ENCODE measurements at regions not wholly inside any gene's neighbourhood (a gene's known extent, or its start where the extent isn't known, plus 50 kb on each side); places are given as distances from the start of the nearest gene placed in this dataset.
"Not testable (repeated sequence)": the region's sequence is repeated elsewhere in the genome, so short reads cannot be mapped to it uniquely, and the experiment has no call there.

DNA sequence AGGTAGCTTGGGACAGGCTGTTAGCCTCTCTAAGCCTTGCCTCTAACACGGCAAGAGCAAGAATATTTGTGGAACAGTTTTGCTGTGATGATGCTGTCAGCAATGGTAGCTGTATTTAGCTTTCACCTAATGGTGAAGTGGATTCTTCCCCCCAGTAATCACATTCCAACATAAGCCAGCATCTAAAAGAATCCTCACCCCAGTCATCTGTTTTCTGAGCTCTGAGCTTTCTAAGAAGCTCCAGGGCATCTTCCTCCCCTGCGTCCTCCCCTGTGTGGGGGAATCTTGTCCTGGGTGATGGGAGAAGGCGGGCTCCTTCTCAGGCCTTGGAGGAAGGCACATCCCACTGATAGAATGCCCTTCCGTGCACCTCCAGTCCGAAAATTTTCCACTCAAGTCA, 367.6 kb downstream of the BRD1 start:
- no peak for DNase-seq (ENCODE audit: low read depth)

DNA sequence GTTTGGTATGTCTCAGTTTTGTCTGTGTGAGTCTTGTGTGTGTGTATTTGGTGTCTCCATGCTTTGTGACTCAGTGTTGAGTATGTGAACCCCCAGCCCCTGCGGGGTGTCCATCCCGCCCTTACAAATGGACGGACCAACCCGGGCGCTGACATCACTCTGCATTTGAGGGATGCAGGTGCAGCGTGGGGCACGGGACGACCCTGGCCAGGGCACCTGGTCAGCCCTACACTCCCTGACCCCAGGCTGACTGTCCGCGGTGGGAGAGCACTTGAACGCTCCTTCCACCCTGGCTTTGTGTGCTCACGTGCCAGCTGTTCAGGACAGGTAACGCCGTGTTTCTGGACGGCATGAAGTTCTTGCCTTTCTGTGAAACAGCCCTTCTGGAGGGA, 369.0 kb downstream of the BRD1 start:
- DNase-seq (ENCODE audit: low read depth), result no peak

DNA sequence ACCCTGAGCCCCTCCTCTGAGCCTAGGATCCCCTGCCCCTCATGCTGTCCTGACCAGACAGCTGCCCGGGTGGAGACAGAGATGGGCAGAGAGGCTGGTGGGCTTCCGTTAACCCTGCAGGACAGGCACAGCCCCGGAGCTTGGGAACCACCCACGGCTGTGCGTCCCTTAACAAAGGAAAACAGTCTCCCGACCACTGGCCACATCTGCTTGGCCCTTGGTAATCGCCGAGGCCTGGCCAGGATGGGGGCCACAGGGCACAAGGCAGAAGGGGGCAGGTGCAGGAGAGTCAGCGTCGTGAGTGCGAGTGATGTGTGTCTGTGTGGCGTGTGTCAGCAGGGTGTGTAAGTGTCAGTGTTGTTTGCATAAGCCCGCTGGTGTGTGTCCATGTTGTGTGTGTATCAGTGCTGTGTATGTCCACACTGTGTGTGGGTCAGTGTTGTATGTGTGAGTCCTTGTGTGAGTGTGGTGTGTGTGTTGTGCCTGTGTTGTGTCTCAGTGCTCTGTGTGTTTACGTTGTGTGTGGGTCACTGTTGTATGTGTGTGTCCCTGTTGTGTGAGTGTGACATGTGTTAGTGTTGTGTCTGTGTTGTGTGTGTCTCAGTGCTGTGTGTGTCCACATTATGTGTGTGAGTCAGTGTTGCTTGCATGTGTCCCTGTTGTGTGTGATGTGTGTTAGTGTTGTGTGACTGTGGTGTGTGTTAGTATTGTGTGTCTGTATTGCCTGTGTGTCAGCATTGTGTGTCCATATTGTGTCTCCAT, 369.5 kb downstream of the BRD1 start:
- DNase-seq (ENCODE audit: low read depth), result no peak

DNA sequence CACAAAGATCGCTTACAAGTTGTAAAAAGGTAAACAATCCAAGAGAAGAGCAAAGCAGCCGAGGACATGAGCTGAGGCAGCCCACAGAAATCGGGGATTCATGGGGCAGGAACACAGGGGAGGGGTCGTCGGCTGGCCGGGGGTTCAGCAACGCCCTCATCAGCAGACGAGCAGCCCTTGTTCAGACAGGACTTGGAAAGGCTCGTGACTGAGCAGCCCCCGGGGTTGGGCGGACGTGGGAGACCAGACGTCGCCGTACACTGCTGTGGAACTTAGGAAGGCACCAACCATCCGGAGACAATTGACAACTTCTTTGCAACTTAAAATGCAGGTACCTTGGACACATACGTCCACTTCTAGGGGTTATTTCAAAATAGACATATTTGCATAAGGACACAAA, 370.5 kb downstream of the BRD1 start:
- no peak for DNase-seq (ENCODE audit: low read depth)

DNA sequence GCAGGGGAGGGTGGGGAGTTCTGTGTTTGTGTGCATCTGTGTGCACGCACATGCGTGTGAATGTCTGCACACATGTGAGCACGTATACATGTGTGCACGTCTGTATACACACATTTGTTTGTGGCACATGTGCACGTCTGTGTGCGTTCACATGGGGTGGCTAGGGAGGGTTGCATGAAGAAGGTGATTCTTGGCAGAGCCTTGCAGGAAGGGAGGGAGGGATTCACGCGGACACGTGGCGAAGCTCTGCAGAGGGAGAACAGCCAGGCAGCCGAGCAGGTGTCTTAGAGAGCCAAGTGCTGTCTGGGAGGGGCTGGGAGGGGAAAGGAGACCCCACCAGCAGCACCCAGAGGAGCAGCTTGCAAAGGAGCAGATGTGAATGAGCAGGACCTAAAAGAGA, 372.1 kb downstream of the BRD1 start:
- no peak for DNase-seq (ENCODE audit: low read depth)

DNA sequence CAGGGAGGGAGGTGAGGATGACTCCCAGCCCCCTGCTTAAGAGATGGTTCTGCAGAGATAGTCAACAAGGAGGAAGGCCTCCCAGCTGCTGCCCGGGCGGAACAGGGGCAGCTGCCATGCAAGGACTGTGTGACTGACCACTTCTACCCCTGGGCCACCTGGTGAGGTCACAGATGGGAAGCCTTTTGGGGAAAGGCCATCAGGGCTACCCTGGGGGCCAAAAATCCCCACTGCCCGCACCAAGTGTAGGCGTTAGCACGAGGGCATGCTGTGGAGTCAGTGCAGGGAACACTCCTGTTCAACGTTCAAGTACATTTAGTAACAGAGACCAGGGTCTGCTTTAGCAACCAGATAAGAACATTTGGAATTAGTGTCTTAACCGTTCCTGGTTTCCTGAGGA, 372.9 kb downstream of the BRD1 start:
- DNase-seq (ENCODE audit: low read depth), result no peak

DNA sequence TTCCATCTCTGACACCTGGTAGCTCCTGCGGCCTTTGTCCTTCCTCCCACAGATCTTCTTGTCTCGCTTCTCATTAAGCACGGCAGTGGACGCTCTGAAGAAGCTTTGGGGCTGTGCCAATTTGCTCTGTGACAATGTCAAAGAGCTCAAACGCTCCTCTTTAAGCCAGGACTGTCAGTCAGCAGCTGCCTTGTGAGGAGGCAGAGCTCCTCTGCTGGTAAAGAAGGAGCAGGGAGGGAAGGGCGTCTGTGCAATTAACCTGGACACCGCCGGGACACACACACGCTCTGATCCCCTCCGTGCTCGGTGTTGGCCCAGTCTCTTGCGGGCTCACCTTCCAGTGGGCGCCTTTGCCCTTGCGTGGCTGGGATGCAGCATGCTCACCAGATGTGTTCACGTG, 373.9 kb downstream of the BRD1 start:
- no peak for DNase-seq (ENCODE audit: low read depth)

DNA sequence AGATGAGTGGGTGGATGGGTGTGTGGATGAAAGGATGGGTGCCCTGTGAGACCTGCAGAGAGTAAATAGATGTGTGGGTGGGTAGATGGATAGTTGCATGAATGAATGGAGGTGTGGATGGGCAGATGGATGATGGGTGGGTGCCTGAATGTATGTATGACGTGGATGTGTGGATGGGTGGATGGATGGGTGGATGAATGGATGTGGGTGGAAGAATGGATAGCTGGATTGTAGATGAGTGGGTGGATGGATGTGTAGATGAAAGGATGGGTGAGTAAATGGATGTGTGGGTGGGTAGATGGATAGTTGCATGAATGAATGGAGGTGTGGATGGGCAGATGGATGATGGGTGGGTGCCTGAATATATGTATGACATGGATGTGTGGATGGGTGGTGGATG, 374.7 kb downstream of the BRD1 start:
- DNase-seq (ENCODE audit: low read depth), result not testable (repeated sequence)

DNA sequence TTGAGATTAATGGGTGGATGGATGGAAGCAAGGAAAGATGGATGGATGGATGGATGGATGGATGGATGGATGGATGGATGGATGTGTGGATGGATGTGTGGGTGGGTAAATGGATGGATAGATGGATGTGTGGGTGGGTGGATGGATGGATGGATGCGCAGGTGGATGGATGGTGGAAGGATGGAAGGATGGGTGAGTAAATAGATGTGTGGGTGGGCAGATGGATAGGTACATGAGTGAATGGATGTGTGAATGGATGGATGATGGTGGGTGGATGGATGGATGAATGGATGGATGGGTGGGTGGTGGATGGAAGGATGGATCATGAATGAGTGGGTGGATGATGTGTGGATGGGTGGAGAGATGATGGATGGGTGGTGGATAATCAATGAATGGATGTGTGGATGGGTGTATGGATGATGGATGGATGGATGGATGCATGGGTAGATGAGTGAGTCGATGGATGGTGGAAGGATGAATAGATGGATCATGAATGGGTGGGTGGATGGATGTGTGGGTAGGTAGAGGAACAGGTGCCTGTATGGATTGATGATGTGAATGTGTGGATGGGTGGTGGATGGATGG, 375.2 kb downstream of the BRD1 start:
- DNase-seq (ENCODE audit: low read depth), result no peak

DNA sequence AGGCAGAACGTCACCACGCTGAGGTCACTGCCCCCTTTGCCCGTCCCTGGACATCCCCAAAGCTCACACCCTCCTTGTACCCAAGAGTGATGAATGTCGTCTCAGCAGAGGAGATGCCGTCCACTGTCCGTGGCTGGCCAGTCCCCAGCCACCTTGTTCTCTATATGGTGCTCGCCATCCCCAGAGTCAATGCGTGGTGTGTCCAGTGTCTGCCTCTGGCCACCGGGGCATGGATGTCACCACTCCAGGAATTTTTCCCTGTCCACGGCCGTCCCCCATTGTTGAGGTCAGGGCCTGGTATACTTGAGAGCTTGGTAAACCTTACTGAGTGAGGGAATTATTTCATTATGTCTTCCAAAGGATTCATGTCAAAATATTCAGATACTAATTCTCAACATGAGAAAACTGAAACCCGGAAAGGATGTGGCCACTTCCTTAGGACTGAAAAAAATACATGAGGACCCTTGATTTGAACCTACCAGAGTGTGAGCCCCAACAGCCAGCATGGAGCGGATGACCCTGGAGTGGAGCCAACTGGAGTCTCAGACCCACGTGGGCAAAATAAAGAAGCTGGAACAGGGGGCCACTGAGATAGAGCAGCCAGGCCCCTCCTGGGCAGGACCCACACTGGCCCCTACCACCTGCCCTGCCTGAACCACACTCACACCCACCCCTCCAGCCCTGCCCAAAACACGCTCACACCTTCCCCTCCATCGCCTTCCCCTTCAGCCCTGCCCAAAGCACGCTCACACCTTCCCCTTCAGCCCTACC, 376.4 kb downstream of the BRD1 start:
- DNase-seq (ENCODE audit: low read depth), result no peak

DNA sequence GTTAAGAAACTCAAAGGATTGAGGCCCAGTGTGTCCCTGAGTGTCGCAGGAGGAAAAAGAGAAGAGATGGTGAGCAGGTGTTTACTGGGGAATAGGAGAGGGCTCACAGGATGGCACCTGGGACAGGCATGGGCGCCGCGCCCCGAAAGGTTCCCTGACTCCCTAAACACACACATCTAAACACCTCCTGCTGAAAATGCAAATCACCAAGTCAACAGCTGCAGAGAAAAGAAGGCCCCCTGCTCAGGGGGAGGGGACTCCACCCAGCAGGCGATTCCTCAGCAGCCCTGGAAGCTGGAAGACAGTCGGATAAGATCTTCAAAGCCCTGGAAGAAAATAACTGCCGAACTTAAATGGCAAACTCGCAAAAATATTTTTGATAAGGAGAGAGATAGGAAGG, 377.2 kb downstream of the BRD1 start:
- DNase-seq (ENCODE audit: low read depth), result no peak

DNA sequence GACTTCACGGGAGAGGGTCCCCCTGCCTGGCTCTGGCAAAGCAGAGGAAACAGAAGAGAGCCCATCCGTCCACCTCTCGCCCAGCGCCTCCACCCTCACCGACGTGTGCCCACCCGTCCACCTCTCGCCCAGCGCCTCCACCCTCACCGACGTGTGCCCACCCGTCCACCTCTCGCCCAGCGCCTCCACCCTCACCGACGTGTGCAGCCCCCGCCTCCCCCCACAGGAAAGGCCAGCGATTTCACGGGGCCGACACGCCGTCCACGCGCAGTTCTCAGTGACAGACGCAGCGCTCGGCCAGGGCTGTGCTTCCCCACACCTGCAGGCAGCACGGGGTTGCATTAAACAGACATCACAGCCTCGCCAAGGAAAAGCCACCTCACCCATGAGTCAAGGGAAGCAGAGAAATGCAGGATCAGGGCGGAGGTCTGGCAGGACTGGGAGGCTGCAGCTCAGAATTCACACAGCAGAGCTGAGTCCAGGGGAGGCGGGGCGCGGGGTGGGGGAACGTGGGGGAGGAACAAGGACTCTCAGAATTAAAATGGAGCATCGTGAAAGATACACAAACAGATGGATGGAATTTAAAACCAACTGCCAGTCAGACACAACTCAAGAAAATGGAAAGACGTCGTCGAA, 377.7 kb downstream of the BRD1 start:
- peak; percentile 67 for DNase-seq (ENCODE audit: low read depth)

DNA sequence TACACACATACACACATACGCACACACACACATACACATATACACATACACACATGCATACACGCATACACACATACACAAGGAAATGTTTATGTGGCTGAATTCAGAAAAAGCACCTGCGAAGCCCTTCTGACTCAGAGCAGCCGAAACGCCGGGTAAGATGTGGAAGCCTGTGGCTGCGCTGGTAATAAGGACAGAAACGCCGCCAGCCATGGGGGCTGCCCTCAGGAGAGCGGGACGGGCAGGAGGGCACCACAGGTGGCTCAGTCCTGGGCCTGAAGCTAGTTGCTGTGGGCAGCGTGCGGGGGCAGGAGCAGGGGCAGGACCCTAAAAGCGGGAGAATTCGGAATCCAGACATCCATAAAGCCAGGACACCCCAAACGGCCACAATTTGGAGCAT, 378.3 kb downstream of the BRD1 start:
- no peak for DNase-seq (ENCODE audit: low read depth)

DNA sequence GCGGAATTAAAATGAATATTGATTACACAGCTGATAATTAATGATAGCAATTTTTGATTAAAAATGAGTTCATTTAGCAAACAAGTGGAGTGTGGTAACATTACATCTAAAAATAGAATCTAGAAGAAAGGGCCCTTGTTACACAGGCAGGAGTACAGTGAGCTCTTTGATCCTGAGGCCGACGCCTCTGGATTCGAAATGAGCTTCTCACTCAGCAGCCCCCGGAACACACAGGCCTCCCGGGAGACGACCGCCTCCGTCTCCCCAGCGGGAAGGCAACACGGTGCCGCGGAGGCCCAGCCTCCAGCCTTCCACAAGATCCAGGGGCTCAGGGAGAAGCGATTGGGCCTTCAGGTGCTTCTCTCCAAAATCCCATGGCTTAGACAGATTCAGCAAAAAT, 379.1 kb downstream of the BRD1 start:
- DNase-seq (ENCODE audit: low read depth), result no peak

DNA sequence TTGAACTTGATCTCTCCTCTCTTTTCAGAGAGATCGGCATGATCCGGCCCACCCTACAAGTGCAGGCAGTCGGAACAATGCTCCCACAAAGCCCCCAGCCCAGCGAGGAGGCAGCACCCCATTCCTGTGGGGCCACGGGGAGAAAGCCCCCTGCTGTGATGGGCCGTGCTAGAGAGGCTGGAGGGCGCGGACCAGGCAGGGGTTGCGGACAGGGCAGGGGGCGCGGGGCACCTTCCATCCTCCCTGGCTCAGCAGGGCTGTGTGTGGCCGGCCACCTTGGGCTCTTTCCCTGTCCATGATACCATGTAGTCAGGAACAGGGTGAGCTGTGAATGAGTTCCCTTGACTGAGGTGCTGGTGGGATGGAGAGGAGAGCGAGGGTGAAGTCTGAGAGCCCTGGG, 379.8 kb downstream of the BRD1 start:
- no peak for DNase-seq (ENCODE audit: low read depth)

DNA sequence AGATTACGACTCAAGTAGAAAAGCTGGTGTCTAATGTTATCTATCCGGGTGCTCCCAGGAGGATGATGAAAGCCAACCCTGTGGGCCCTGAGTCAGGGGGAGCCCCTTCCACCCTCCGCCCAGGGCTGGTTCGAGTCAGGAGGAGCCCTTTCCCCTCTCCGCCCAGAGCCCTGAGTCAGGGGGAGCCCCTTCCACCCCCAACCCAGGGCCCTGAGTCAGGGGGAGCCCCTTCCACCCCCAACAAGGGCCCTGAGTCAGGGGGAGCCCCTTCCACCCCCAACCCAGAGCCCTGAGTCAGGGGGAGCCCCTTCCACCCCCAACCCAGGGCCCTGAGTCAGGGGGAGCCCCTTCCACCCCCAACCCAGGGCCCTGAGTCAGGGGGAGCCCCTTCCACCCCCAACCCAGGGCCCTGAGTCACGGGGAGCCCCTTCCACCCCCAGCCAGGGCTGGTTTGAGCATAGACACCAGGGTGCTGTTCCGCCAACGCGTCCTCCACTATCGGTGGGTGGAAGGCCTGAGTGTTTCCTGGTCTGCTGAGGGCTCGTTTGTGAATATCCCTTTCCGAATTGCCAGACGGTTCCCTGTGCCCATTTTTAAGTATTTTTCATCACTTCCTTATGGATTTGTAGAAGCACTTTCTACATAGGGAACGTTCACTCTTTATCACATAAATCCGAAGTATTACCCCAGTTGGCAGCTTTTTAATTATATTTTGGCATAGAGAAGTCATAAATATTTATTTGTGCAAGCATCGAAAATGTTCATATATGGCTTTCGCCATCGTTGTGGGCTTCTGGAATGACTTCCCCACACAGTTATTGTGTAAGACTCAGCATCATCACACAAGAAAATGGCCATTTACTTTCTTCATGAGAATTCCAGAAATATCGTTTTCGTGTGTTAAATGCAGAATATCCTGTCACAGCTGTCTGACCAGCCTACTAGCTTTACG, 380.6 kb downstream of the BRD1 start:
- no peak for DNase-seq (ENCODE audit: low read depth)

DNA sequence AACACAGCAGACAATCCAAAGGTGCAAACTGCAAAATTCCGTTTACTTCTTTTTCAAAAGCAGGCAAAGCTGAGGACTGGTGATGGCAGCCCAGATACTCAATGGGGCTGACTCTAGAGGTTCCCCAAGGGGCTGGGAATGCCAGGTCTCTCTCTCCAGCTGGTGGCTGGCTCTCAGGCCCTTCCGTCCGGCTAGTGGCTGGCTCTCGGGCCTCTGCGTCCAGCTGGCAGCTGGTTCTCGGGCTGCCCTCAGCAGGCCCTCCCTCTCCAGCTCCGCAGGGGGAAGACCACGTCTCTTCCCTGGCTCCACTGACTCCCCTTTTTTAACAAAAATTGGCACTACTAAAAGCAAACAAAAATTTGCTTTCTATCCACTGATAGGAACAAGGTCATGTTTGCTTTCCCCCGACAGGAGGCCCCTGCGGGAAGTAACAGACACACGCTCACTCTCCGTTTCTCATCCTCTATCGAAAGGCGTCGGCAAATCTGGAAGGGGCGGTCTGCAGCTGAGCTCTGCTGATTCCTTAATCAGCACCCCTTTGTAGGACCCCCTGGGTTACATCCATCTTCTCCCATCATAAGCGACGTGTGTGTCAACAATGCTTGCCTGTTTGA, 381.4 kb downstream of the BRD1 start:
- no peak for DNase-seq (ENCODE audit: low read depth)

DNA sequence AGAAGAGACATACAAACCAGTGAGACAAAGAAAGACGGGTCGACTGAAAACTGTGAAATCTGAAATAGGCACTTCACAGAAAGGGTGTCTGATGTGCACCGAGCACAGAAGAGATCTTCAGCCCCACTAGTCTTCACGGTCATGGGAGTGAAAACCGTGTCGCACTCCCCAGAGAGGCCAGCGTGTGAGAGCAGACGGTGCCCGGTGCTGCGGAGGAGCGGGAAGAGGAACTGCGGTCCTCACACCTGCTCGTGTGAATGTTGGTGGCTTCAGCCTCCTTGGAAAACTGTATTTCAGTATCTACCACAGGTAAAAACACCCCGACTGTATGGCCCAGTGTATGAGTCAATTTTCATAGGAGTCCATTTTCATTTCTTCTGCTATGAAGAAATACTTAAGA, 382.9 kb downstream of the BRD1 start:
- no peak for DNase-seq (ENCODE audit: low read depth)

DNA sequence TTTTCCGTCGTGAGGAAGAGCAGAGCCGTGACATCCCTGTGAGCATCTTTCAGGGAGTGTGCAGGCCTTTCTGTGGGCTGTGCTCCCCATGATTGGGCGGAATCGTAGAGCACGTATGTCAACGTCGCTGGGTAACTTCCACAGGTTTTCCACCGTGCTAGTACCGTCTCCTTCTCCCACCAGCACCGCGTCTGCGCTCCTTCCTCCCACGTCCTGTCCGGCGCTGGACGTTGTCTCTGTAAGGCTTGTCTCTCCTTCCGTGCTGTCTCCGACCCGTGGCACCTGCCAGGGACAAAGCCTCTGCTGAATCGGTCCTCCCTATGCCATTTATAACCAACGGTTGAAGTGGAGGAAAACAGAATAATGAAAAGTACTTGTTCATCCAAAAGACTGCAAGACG, 386.7 kb downstream of the BRD1 start:
- DNase-seq (ENCODE audit: low read depth), result no peak

DNA sequence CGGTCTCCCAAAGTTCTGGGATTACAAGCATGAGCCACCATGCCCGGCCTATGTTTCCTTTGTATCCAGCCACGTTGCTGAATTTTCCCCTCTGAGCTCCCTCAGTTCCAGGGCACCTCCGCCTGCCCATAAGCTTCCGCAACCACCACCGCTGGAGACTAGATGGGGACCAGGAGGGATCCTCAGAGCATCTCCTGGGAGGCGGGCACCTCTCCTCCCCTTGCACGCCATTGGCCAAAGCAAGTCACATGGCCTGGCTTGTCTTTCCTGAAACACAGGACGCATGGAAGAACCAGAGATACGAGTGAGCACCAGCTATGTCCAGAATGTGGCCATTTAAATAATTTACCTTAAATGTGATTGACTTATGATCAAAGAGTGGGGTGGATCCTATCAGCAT, 388.3 kb downstream of the BRD1 start:
- DNase-seq (ENCODE audit: low read depth), result peak; percentile 48

DNA sequence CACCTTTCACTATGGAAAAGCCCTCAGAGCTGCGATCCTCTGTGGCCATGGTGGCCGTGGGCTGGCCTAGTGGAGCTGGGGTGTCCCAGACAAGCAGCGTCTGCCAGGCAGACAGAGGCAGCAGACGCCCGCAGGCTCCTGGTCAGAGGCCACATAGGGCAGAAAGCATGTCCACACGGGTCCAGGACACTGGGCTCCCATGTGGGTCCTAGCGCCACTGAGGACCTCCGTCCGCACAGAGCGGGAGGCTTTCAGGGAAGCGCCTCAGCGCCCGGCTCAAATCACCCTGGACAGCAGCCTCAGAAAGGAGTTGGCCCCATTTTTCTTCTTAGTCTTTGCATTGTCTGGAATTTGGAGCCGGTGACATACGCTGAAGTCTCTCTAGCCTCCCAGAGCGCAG, 389.7 kb downstream of the BRD1 start:
- no peak for DNase-seq (ENCODE audit: low read depth)
